ENCODE measurements at regions not wholly inside any gene's neighbourhood (a gene's known extent, or its start where the extent isn't known, plus 50 kb on each side); places are given as distances from the start of the nearest gene placed in this dataset.

DNA sequence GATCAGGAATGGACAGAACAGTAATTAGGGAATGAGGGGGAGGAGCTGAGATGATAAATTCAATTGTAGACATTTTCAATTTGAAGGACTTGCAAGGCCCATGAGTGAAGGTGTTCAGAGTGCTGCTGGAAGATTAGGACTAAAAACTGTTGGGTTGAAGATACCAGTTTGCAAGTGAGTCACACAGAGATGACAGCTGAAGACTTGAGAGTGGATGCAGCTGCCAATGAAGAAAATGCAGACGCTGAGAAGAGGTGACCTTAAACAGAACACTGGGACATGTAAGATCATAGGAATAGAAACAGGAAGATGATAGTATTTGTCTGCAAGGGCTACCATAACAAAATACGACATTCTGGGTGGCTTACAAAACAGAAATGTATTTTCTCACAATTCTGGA, 1716.5 kb upstream of the SLC10A2 start (continued):
- TF ChIP-seq POLR2AphosphoS5 (IDR thresholded peaks at IDR 0.05; ENCODE audit: low read depth, low read length) = no peak

DNA sequence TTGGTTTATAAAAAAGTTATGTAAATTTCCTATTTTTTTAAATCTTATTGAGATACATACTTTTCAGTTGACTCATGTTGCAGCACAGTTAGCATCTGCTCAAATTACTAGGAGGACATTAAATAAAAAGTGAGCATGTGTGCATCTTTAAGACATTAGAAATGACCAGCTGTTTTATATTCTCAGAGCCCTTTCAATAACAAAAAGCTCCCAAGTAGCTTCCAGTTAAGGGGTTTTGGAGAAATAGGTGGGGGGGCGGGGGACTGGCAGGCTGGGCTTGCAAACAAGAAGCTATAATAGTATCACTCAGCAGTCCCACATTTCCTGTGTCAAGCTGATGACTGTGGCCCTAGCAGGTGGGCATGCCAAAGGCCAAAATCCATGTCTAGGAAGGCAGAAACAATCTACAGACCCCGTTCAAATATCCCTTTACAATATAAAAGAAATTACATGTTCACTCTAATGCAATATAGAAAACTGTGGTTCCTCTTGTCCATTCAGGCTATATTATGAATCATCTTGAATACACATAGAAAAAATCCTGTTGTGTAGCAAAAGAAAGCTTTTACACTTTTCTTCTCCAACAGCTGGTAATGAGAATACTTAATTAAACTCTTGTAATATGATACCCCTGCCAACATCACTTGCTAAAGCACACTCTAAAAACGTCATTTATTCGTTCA, 1713.2 kb upstream of the SLC10A2 start:
- Histone ChIP-seq H3K27ac (ENCODE audit: low read depth, low read length) (no peak overlapping the region), H3K4me3 (replicated peaks in 1 of 2; ENCODE audit: low read depth in 1 of 2, low read length in 2 of 2) (no peak overlapping the region), H3K9me2 (ENCODE audit: insufficient read depth) (no peaks in the 10 kb centered on the region), H3K36me3 (ENCODE audit: control insufficient read depth in 1 of 2, insufficient read depth in 2 of 2, low read length in 2 of 2) (no peaks in the 10 kb centered on the region), H3K9ac (ENCODE audit: low read length) (no peak overlapping the region), H3K27me3 (ENCODE audit: insufficient read depth, low read length) (no peaks in the 10 kb centered on the region), H3K79me2 (ENCODE audit: insufficient read depth, low read length) (no peaks in the 10 kb centered on the region), H2AFZ (ENCODE audit: low read depth, low read length, poor library complexity, severe bottlenecking) (no peak overlapping the region), H4K20me1 (ENCODE audit: insufficient read depth) (no peaks in the 10 kb centered on the region), H3K4me1 (ENCODE audit: control insufficient read depth in 1 of 2, insufficient read depth in 2 of 2, low read length in 2 of 2) (no peaks in the 10 kb centered on the region), H3K9me3 (ENCODE audit: control insufficient read depth in 1 of 2, insufficient read depth in 1 of 2, low read depth in 1 of 2, low read length in 2 of 2) (no peaks in the 10 kb centered on the region), H3K4me2 (ENCODE audit: low read length) (no peak overlapping the region)
- ChIA-PET RAD21 (ENCODE audit: low non-redundant PET in 1 of 2, low total read pairs in 2 of 2, uncharacterized antibody in 2 of 2, unreplicated experiment in 2 of 2) (no interaction called here), CTCF (no interaction called here), POLR2A (no interaction called here)
- BruUV-seq (replicated peaks) = no TSS peak
- intact Hi-C loops (cut with micrococcal nuclease) = no loop called here
- DNase-seq (ENCODE audit: low read depth, low spot score) (no peak), ATAC-seq (no peak)
- TF ChIP-seq POLR2A (IDR thresholded peaks at IDR 0.05; ENCODE audit: borderline replicate concordance, extremely low read depth, insufficient read depth, insufficient read length) (no peak), ZFX (IDR thresholded peaks at IDR 0.05) (no peak), SIN3A (IDR thresholded peaks at IDR 0.05; ENCODE audit: low read depth) (no peak), EZH2phosphoT487 (IDR thresholded peaks at IDR 0.05; ENCODE audit: borderline replicate concordance) (no peak), SRF (IDR thresholded peaks at IDR 0.05; ENCODE audit: low read depth) (no peak), CEBPB (IDR thresholded peaks at IDR 0.05; ENCODE audit: low read depth) (no peak), ELF1 (IDR thresholded peaks at IDR 0.05; ENCODE audit: borderline replicate concordance, low read depth) (no peak)
- TF ChIP-seq, protein P1, sequence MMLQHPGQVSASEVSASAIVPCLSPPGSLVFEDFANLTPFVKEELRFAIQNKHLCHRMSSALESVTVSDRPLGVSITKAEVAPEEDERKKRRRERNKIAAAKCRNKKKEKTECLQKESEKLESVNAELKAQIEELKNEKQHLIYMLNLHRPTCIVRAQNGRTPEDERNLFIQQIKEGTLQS (IDR thresholded peaks at IDR 0.05) = no peak
- TF ChIP-seq, protein P2, sequence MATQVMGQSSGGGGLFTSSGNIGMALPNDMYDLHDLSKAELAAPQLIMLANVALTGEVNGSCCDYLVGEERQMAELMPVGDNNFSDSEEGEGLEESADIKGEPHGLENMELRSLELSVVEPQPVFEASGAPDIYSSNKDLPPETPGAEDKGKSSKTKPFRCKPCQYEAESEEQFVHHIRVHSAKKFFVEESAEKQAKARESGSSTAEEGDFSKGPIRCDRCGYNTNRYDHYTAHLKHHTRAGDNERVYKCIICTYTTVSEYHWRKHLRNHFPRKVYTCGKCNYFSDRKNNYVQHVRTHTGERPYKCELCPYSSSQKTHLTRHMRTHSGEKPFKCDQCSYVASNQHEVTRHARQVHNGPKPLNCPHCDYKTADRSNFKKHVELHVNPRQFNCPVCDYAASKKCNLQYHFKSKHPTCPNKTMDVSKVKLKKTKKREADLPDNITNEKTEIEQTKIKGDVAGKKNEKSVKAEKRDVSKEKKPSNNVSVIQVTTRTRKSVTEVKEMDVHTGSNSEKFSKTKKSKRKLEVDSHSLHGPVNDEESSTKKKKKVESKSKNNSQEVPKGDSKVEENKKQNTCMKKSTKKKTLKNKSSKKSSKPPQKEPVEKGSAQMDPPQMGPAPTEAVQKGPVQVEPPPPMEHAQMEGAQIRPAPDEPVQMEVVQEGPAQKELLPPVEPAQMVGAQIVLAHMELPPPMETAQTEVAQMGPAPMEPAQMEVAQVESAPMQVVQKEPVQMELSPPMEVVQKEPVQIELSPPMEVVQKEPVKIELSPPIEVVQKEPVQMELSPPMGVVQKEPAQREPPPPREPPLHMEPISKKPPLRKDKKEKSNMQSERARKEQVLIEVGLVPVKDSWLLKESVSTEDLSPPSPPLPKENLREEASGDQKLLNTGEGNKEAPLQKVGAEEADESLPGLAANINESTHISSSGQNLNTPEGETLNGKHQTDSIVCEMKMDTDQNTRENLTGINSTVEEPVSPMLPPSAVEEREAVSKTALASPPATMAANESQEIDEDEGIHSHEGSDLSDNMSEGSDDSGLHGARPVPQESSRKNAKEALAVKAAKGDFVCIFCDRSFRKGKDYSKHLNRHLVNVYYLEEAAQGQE (IDR thresholded peaks at IDR 0.05; ENCODE audit: low read depth) = no peak
- TF ChIP-seq, protein P3, sequence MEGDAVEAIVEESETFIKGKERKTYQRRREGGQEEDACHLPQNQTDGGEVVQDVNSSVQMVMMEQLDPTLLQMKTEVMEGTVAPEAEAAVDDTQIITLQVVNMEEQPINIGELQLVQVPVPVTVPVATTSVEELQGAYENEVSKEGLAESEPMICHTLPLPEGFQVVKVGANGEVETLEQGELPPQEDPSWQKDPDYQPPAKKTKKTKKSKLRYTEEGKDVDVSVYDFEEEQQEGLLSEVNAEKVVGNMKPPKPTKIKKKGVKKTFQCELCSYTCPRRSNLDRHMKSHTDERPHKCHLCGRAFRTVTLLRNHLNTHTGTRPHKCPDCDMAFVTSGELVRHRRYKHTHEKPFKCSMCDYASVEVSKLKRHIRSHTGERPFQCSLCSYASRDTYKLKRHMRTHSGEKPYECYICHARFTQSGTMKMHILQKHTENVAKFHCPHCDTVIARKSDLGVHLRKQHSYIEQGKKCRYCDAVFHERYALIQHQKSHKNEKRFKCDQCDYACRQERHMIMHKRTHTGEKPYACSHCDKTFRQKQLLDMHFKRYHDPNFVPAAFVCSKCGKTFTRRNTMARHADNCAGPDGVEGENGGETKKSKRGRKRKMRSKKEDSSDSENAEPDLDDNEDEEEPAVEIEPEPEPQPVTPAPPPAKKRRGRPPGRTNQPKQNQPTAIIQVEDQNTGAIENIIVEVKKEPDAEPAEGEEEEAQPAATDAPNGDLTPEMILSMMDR (IDR thresholded peaks at IDR 0.05 in 2 of 3, conservative IDR thresholded peaks at IDR 0.05 in 1 of 3; ENCODE audit: borderline replicate concordance in 1 of 3, insufficient read depth in 1 of 3, low read depth in 2 of 3, low read length in 2 of 3) = no peak

Measured in HCT116 (cell line).